GM21447 (cell line): ENCODE measurements at regions not wholly inside any gene's neighbourhood (a gene's known extent, or its start where the extent isn't known, plus 50 kb on each side); places are given as distances from the start of the nearest gene placed in this dataset.
"Not testable (repeated sequence)": the region's sequence is repeated elsewhere in the genome, so short reads cannot be mapped to it uniquely, and the experiment has no call there.

Source experiments
- ATAC-seq: cut with Tn5 transposase; IDR thresholded peaks from one replicate; pipeline ENCODE4 v1.9.1; 2021; ENCODE audit not compliant: unreplicated experiment

DNA sequence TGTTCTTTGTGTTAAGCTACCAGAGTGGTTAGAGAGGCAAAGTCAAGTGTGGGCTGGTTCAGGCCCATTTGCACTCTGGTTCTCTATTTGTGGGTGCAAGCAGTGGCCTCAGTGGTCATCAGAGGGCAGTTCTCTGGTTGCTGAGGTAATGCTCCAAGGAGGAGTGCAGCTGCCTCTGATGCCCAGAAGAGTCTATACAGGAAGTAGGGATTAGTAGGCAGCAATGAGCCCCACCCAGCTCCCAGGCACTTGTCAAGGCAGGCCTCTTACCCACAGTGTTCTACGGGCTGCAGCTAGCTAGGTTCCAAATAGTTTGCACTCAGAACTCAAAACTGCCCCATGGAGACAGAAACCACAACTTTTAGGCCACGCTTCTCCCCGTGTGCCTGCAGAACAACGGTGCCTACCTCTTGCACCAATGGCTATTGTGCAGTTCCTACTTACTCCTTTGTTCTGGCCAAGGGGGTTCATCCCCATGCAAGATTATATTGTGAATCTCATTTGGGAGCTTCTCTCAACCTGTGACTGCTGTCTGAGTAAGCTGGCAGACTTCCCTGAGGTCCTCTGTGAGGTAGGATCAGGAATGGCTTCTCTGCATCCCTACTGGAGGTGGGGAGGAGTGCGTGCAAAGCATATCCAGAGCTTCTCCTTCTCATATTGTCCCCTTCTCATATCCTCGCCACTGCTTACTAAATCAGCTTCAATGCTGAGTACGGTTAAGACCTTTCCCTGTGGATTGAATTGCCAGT, 410.3 kb upstream of the LMO3 start:
- ATAC-seq, result no peak

DNA sequence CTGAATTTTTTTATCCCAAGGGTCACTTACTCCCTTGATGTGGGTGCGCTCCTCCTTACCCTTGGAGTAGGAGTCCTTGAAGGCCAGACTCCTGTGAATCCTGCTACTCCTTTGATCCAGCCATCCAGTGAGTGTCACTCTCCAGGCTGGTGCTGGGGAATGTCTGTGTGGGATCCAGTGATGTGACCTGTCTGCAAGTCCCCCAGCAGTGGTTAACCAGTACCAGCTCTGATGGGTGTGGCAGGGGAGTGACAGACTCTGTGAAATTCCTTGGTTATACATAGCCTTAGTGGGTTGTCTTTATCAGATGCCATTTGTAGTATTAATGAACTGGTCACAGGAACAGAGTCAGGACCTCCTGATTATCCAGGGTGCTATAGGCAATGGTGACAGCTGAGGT, 409.5 kb upstream of the LMO3 start:
- ATAC-seq, result no peak

DNA sequence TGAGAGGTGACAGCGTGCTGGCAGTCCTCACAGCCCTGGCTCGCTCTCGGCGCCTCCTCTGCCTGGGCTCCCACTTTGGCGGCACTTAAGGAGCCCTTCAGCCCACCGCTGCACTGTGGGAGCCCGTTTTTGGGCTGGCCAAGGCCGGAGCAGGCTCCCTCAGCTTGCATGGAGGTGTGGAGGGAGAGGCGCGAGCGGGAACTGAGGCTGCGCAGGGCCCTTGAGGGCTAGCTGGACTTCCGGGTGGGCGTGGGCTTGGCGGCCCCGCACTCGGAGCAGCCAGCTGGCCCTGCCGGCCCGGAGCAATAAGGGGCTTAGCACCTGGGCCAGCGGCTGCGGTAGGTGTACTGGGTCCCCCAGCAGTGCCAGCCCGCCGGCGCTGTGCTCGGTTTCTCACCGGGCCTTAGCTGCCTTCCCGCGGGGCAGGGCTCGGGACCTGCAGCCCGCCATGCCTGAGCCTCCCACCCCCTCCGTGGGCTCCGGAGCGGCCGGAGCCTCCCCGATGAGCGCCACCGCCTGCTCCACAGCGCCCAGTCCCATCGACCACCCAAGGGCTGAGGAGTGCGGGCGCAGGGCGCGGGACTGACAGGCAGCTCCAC, 401.6 kb upstream of the LMO3 start:
- not testable (repeated sequence) for ATAC-seq

DNA sequence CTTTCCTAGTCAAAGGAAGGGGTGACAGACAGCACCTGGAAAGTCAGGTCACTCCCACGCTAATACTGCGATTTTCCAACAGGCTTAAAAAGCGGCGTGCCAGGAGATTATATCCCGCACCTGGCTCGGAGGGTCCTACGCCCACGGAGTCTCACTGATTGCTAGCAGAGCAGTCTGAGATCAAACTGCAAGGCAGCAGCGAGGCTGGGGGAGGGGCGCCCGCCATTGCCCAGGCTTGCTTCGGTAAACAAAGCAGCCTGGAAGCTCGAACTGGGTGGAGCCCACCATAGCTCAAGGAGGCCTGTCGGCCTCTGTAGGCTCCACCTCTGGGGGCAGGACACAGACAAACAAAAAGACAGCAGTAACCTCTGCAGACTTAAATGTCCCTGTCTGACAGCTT, 392.6 kb upstream of the LMO3 start:
- ATAC-seq, result not testable (repeated sequence)

DNA sequence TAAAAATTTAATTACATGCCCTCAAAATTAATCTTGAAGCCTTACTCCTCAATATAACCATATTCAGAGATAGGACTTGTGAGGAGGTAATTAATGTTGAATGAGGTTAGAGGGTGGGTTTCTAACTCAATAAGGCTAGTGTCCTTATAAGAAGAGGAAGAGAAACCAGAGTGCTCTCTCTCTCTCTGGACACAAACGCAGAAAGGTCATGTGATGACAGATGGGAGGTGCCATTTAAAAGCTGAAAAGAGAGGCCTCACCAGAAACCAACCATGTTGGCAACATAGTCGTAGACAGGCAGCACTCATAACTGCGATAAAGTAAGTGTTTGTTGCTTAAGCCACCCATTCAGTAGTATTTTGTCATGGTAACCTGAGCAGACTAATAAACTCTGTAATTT, 378.5 kb upstream of the LMO3 start:
- no peak for ATAC-seq

DNA sequence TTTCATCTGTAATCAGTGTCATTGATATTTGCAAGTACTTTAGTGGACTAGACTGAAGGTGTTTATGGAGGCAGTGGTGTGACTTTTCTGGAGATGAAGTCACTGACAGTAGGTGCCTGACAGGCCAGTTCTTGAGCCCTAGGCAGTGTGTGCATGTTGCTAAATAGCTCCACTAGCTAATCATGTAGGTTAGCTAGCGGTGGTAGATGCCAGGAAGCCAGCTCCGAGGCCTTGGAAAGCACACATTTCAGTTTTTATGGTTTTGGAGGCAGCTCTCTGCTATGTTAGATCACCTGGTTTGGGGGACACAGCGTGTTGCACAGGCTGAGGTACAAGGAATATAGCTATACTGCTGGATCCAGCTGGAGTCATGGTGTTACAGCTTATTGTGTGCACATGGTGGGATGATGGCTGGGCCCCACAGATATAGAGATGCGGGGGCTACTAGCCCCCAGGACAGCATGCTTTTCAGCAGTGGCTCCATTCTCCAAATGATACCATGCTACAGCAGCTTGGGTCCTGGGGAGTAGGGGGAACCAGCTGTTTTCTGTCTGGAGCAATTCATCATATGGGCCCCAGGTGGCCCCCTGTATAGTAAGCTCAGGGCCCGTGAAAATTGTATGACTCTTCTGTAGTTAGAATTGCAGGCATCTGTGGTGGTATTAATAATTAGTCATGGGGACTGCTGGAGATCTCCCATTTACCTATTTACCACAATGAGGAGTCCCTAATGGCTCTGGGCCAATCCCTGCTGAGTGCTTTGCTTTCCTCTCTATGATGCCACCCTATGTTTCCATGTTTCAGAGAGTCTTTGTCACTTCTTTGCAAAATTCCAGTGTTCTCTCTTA, 367.2 kb upstream of the LMO3 start:
- ATAC-seq, result no peak

DNA sequence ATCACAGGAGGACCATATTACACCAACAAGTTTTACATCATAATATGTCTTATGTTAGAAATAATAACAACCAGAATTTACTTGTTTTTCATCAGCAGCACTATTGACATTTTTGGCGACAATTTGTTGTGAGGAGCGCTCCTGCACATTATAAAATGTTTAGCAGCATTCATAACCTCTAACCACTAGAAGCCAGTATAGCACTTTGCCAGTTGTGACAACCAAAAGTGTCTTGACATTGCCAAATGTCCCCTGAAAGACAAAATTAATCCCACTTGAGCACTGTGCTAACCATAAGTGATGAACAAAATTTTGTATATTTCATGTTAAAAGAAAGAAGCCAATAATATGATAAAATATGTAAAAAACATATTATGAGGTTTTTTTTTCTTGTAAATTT, 356.9 kb upstream of the LMO3 start:
- ATAC-seq, result no peak

DNA sequence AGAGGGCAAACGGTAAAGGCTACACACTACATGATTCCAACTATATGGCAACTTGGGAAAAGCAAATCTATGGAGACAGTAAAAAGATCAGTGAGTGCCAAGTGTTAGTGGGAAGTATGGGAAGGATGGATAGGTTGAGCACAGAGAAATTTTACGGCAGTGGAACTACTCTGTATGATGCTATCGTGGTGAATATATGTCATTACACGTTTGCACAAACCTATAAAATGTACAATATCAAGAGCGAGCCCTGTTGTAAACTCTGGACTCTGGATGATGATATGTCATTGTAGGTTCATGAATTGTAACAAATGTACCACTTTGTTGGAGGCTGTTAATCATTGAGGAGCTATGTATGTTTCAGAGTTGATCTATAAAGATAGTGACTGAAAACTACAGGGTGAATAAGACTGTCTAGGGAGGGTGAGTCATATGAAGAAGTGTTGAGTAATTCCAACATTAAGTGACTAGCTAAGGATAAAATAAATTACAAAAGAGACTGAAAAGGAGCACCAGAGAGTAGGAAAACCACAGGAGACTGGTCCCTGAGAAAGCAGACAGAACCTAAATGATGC, 349.2 kb upstream of the LMO3 start:
- no peak for ATAC-seq

DNA sequence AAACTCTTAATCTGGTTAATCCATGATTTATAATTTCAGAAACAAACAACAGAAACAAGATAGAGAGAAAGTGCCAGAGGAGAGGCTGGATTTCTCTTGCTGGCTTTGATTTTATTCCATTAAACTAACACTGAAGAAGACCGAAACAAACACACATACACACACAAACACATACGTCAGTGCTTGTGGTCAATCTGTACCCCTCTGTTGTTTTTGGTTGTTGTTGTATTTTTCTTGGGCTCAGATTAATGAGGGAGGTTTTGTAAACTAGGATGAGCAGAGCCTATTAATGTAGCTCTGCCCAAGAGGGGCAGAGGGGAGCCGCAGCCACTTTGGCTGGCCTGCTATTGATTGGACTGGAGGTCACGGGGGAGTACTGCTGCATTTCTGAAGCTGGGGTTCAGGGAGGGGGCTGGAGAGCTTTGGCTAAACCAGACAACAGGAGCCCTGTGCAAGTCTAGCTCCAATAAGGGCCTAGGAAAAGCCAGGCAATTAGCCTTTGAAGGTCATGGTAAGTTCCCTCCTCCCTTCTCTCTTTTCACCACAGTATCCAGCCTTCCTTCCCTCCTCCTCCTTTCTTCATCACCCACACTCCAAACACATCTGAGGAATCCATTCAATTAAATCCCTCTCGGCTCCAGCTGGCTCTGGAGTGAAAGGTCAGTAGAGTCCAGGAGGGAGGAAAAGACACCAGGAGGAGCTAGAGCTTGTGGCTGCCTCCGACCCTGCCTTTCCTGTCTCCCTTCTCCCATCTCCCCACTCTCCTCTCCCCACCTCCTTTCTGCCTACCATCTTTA, 344.1 kb upstream of the LMO3 start:
- ATAC-seq, result no peak

DNA sequence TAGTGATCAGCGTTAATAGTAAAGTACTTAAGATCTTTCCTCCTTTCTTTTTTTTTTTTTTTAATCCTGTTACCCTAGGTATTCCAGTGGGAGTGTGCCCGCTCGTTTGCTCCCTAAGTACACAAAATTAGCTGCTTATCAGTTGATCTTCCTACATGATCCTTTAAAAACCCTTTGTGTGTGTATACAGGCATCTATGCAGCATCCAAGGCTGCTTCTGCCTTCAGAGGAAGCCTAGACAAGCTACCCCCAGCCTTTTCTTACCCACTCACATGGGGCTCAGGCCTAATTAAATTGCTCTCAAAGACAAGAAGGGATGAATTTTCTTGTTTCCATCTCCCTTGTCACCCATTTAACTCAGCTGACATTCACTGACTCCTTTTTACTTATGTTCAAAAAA, 343.4 kb upstream of the LMO3 start:
- ATAC-seq, result no peak

DNA sequence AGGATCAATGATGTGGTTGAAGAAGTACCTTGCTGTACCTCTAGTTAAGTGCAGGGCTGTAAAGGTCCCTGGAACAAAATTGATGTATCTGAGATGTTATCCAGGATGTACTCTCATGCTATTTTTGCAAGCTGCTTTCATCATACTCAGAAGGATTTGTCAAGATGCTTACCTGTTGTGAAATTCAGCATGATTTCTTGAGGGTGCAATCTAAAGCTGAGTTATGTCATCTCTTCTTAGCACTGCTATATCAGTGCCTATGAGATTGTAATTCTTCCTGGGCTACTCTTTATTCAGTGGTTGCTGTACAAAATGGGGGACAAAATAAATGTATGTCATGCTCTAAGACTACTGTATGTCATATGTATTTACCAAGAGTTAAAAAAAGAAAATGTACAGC, 340.7 kb upstream of the LMO3 start:
- no peak for ATAC-seq

DNA sequence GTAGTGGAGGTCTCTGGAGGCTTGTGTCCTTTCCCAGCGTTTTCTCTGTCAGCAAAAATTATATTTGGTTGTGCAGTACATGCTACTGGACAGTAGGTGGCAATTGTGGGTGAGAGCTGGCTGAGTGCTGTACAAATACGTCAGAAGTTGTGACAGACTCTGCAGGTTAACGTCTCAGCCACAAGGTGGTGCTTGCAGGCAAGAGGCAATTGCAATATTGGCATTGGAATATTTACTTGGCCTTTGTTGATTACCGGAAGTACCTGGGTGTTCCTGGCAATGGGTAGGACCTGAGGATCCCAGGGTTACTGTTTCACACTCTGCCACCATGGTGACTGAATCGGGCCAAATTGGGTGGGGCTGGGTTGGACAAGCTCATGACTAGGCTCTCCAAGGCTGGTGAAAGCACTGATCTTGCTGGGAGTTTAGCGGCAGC, 333.9 kb upstream of the LMO3 start:
- ATAC-seq, result peak; percentile 97

DNA sequence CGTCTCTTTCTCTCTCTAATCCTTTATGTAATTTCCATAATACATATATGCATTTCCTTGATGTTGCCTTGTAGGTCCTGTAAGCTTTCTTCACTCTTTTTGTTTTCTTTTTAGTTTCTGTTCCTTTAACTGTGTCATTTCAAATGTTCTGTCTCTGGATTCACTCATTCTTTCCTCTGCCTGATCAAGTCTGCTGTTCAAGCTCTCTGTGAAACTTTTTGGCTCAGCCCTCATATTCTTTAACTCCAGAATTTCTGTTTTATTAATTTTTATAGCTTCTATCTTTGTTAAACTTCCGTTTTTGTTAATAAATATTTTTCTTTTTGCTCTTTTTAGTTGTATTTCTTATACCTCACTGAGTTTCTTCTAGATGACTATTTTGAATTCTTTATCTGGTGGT, 321.3 kb upstream of the LMO3 start:
- no peak for ATAC-seq

DNA sequence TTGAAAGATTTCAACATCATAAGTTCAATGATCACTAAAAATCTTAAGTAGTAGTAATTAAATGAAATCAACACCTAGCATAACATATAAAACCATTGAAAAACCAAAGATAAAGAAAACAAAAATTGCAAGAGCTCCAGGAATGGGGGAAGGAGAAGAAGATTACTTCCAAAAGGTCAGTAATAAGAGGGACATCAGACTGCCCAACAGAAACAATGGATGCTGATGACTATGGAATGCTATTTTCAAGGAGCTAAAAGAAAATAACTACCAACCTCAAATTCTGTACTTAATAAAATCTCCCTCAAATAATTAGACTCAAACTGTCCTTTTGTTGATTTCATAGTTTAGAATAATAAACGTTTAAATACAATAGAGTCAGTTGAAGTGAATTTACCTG, 314.5 kb upstream of the LMO3 start:
- no peak for ATAC-seq

DNA sequence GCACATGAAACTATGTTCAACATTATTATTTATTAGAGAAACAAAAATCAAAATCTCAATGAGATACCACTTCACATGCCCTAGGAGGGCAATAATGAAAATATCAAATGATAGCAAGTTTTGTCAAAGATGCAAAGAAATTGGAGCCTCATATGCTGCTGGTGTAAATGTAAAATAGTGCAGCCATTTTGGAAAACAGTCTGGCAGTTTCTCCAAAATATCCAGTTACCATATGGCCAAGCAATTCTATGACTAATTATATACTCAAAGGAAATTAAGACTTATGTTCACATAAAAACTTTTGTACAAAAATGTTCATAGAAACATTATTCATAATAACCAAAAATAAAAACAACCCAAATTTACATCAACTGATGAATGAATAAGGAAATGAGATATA, 313.6 kb upstream of the LMO3 start:
- ATAC-seq, result no peak

DNA sequence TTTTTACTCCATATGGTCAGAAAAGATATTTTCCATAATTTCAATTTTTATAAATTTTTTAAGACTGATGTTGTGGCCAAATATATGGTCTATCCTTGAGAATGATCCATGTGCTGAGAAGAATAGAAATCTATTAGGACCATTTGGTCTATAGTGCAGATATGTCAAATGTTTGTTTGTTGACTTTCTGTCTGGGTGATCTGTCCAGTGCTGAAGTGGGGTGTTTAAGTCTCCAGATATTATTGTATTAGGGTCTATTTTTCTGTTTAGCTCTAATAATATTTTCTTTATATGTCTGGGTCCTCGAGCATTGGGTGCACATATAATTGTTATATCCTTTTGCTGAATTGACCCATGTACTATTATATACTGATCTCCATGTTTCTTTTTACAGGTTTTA, 308.9 kb upstream of the LMO3 start:
- no peak for ATAC-seq

DNA sequence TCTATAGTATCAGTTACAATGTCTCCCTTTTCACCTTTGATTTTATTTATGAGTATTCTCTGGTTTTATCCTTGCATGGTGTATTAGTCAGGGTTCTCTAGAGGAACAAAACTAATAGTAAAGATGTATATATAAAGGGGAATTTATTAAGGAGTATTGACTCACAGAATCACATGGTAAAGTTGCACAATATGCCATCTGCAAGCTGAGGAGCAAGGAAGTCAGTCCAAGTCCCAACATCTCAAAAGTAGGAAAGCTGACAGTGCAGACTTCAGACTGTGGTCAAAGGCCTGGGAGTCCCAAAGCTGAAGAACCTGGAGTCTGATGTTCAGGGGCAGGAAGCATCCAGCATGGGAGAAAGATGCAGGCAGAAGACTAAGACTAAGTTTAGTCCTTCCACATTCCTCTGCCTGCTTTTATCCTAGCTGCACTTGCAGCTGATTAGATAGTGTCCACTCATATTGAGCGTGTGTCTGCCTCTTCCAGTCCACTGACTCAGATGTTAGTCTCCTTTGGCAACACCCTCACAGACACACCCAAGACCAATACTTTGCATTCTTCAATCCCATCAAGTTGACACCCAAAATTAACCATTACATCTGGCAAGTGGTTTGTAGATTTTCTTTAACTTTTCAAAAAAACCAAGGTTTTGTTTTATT, 308.0 kb upstream of the LMO3 start:
- no peak for ATAC-seq

DNA sequence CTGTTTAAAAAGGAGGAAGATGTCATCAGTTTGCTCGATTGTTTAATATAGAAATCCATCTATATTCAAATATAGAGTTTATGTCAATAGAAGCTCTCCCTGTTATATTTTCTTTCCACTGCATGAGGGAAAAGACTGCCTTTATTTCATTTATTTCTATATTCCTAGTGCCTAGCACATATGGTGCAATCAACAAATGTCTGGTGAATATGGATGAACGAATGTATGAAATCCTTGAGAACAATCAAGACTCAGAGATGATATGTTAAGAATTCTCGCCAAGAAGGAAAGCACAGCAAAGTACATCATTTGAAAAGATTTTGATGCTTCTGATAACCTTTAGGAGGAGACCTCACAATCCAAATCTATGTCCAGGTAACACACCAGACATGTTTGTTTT, 296.0 kb upstream of the LMO3 start:
- no peak for ATAC-seq

DNA sequence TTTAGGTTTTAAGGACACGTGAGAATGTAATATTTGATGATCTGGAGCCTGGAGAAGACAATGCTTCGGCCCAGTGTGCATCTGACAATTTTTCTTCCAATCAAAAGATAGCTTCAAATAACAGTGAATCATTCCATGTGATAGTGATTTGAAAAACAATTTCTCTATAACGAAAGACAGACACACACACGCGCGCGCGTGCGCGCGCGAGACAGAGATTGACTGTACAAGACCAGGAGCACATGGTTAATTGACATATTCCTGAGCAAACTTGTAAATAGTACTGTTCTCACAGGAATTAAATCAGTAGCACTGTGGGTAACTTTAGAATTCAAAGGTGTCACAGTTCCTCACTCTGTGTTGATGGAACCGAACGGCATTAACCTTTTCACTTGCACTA, 287.5 kb upstream of the LMO3 start:
- ATAC-seq, result no peak

DNA sequence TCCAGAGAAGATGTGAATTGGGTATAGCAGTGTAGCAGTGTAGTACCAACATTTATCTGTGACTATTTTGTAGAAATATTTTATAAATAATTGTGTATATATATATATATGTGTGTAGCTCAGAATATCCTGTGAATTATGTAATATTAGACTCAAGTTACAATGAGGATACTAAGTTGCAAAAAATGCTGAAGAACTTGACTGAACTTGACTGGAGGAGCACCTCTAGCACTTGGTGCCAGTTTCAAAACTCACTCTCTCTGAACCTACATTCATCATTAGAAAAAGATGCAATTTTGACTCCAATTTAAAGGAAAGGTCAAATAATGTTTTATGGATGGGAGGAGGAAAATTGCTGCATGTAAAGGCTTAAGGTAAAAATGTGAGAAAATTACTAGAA, 285.7 kb upstream of the LMO3 start:
- no peak for ATAC-seq
